ENCODE measurements at regions not wholly inside any gene's neighbourhood (a gene's known extent, or its start where the extent isn't known, plus 50 kb on each side); places are given as distances from the start of the nearest gene placed in this dataset.

- ChIA-PET CTCF (interaction anchor here (0.7 kb wide), 1 partner anchor 209 kb away, joined by 3 read pairs; no protein-coding TSS in a partner anchor), POLR2A (no interaction called here)
- no peak overlapping the region for H3K4me3 ChIP-seq (ENCODE audit: low read depth, low read length)
- TF ChIP-seq ZNF449 (tag by site-specific recombination; IDR thresholded peaks at IDR 0.05) (no peak), ZXDB (tag by site-specific recombination; IDR thresholded peaks at IDR 0.05) (no peak), ZFHX2 (tag by site-specific recombination; conservative IDR thresholded peaks at IDR 0.05) (no peak), ZNF169 (tag by site-specific recombination; IDR thresholded peaks at IDR 0.05) (no peak), ZBTB49 (tag by site-specific recombination; IDR thresholded peaks at IDR 0.05; ENCODE audit: low read depth) (no peak), ZNF580 (tag by site-specific recombination; IDR thresholded peaks at IDR 0.05) (no peak), ZNF140 (tag by site-specific recombination; IDR thresholded peaks at IDR 0.05) (no peak), ZNF202 (tag by site-specific recombination; IDR thresholded peaks at IDR 0.05; ENCODE audit: borderline replicate concordance) (no peak), ZNF24 (tag by site-specific recombination; IDR thresholded peaks at IDR 0.05) (no peak), ZNF16 (tag by site-specific recombination; IDR thresholded peaks at IDR 0.05; ENCODE audit: low read depth) (no peak), WT1 (tag by site-specific recombination; IDR thresholded peaks at IDR 0.05) (no peak), ZNF654 (tag by site-specific recombination; IDR thresholded peaks at IDR 0.05; ENCODE audit: low read depth) (no peak), ZNF843 (tag by site-specific recombination; IDR thresholded peaks at IDR 0.05) (no peak), ZFP37 (tag by site-specific recombination; IDR thresholded peaks at IDR 0.05) (no peak), ZNF354C (tag by site-specific recombination; IDR thresholded peaks at IDR 0.05; ENCODE audit: borderline replicate concordance, low read depth) (no peak)
- H3K4me1 ChIP-seq (ENCODE audit: control insufficient read depth, insufficient read depth, low read length): no peaks in the 10 kb centered on the region
- H3K9me3 ChIP-seq (ENCODE audit: control insufficient read depth, insufficient read depth, low read depth, low read length): no peaks in the 10 kb centered on the region
- H3K27ac ChIP-seq (ENCODE audit: extremely low read depth, low read depth, low read length): no peak overlapping the region
- no peaks in the 10 kb centered on the region for H3K36me3 ChIP-seq (ENCODE audit: control insufficient read depth in 2 of 2, insufficient read depth in 1 of 2, low read length in 2 of 2)
These were observed 79.7 kb upstream of the JARID2 start for GRCh38 chr6:15166121-15166520.

GRCh38 chr6:15170126-15170525 lies 75.7 kb upstream of the JARID2 start:
- ChIA-PET POLR2A (no interaction called here), CTCF (no interaction called here)
- H3K27ac ChIP-seq (ENCODE audit: extremely low read depth, low read depth, low read length): no peak overlapping the region
- H3K4me1 ChIP-seq (ENCODE audit: control insufficient read depth, insufficient read depth, low read length): no peaks in the 10 kb centered on the region
- no peaks in the 10 kb centered on the region for H3K9me3 ChIP-seq (ENCODE audit: control insufficient read depth, insufficient read depth, low read depth, low read length)
- H3K4me3 ChIP-seq (ENCODE audit: low read depth, low read length): no peak overlapping the region
- no peaks in the 10 kb centered on the region for H3K36me3 ChIP-seq (ENCODE audit: control insufficient read depth in 2 of 2, insufficient read depth in 1 of 2, low read length in 2 of 2)
- TF ChIP-seq ZNF610 (tag by site-specific recombination; IDR thresholded peaks at IDR 0.05; ENCODE audit: borderline replicate concordance) (no peak), ZNF426 (tag by site-specific recombination; IDR thresholded peaks at IDR 0.05) (no peak), ZNF639 (tag by site-specific recombination; IDR thresholded peaks at IDR 0.05) (no peak), ZBTB49 (tag by site-specific recombination; IDR thresholded peaks at IDR 0.05; ENCODE audit: low read depth) (no peak), ZNF571 (tag by site-specific recombination; IDR thresholded peaks at IDR 0.05) (no peak), ZNF416 (tag by site-specific recombination; IDR thresholded peaks at IDR 0.05) (no peak), ZSCAN16 (tag by site-specific recombination; IDR thresholded peaks at IDR 0.05) (no peak), ZNF529 (tag by site-specific recombination; IDR thresholded peaks at IDR 0.05; ENCODE audit: insufficient replicate concordance) (no peak), ZNF747 (tag by site-specific recombination; IDR thresholded peaks at IDR 0.05) (no peak), REST (tag by site-specific recombination; IDR thresholded peaks at IDR 0.05) (no peak), ZNF221 (tag by site-specific recombination; IDR thresholded peaks at IDR 0.05; ENCODE audit: borderline replicate concordance) (no peak)
